GM23338 (cell line): ENCODE measurements at regions not wholly inside any gene's neighbourhood (a gene's known extent, or its start where the extent isn't known, plus 50 kb on each side); places are given as distances from the start of the nearest gene placed in this dataset.

ENCODE experiments used
- ATAC-seq: fragments of 200-7000 bp; cut with Tn5 transposase; 3 replicates; pipeline ENCODE4 v1.9.1; 2020
- DNase-seq: peaks from one replicate; pipeline ENCODE4 v3.0.0-alpha.2; 2015; ENCODE audit warnings: low spot score
- H2AFZ ChIP-seq: fragments of 200-600 bp; sonication (generic); 2 replicates; pipeline ENCODE4 v1.8.0; 2016; ENCODE audit warnings: antibody characterized with exemption, mild to moderate bottlenecking, moderate library complexity
- H3F3A ChIP-seq: fragments of 200-600 bp; sonication (generic); replicated peaks from 2 replicates; pipeline ENCODE4 v1.8.0; 2017; ENCODE audit warnings: antibody characterized with exemption, mixed run types, low read depth
- H3K27ac ChIP-seq: fragments of 200-600 bp; sonication (generic); 2 replicates; pipeline ENCODE4 v1.6.1; 2016; ENCODE audit warnings: low read depth
- H3K27me3 ChIP-seq: fragments of 200-600 bp; sonication (generic); 2 replicates; pipeline ENCODE4 v1.8.0; 2016; ENCODE audit warnings: mild to moderate bottlenecking, mixed run types, moderate library complexity; ENCODE audit not compliant: insufficient read depth
- H3K36me3 ChIP-seq: fragments of 200-600 bp; sonication (generic); 2 replicates; pipeline ENCODE4 v1.8.0; 2016; ENCODE audit warnings: mild to moderate bottlenecking; ENCODE audit not compliant: insufficient read depth
- H3K4me1 ChIP-seq: fragments of 200-600 bp; sonication (generic); 2 replicates; pipeline ENCODE4 v1.8.0; 2016; ENCODE audit warnings: mild to moderate bottlenecking, moderate library complexity; ENCODE audit not compliant: insufficient read depth
- H3K4me2 ChIP-seq: fragments of 200-600 bp; sonication (generic); 2 replicates; pipeline ENCODE4 v1.7.1; 2017; ENCODE audit warnings: mixed run types
- H3K4me3 ChIP-seq: fragments of 200-600 bp; sonication (generic); 2 replicates; pipeline ENCODE4 v1.6.1; 2016; ENCODE audit warnings: mixed run types
- H3K79me2 ChIP-seq: fragments of 200-600 bp; sonication (generic); replicated peaks from 2 replicates; pipeline ENCODE4 v1.8.0; 2017; ENCODE audit warnings: mild to moderate bottlenecking; ENCODE audit not compliant: insufficient read depth
- H3K9me2 ChIP-seq: fragments of 200-600 bp; sonication (generic); 2 replicates; pipeline ENCODE4 v1.8.0; 2017; ENCODE audit not compliant: insufficient read depth
- H4K20me1 ChIP-seq: fragments of 200-600 bp; sonication (generic); replicated peaks from 2 replicates; pipeline ENCODE4 v1.8.0; 2017; ENCODE audit warnings: mild to moderate bottlenecking; ENCODE audit not compliant: insufficient read depth
- H3K27ac Mint-ChIP-seq: 2 replicates; pipeline ENCODE4 v1.8.0; 2020; ENCODE audit warnings: inconsistent platforms, mild to moderate bottlenecking, moderate library complexity, mixed read lengths
- H3K27me3 Mint-ChIP-seq: 3 replicates; pipeline ENCODE4 v1.8.0; 2022; ENCODE audit warnings: low read depth, mild to moderate bottlenecking, moderate library complexity, mixed read lengths, inconsistent platforms; ENCODE audit not compliant: insufficient read depth, poor library complexity
- H3K36me3 Mint-ChIP-seq: 3 replicates; pipeline ENCODE4 v1.8.0; 2021; ENCODE audit warnings: low read depth, mild to moderate bottlenecking, inconsistent platforms, moderate library complexity, mixed read lengths
- H3K4me1 Mint-ChIP-seq: 3 replicates; pipeline ENCODE4 v1.8.0; 2020; ENCODE audit warnings: mild to moderate bottlenecking, inconsistent platforms, mixed read lengths
- H3K4me3 Mint-ChIP-seq: 3 replicates; pipeline ENCODE4 v1.8.0; 2021; ENCODE audit warnings: moderate library complexity, mild to moderate bottlenecking, inconsistent platforms, mixed read lengths
- H3K9me3 Mint-ChIP-seq: 3 replicates; pipeline ENCODE4 v1.8.0; 2020; ENCODE audit warnings: moderate library complexity, mild to moderate bottlenecking, inconsistent platforms, mixed read lengths
- CREB1 ChIP-seq: fragments of 250-450 bp; sonication (Bioruptor Pico); IDR thresholded peaks from 2 replicates; pipeline ENCODE4 v1.5.0; 2020; ENCODE audit warnings: low read depth, mild to moderate bottlenecking, moderate library complexity
- CTCF ChIP-seq, 2 experiments: fragments of 200-600 bp in 1 of 2; sonication (generic) in 1 of 2; conservative IDR thresholded peaks; 2 replicates each; pipeline versions ENCODE4 v1.5.1 to v1.6.1; 2016 to 2017; ENCODE audit warnings: antibody characterized with exemption in 2 of 2, low read depth in 2 of 2, mild to moderate bottlenecking in 2 of 2, moderate library complexity in 1 of 2
- EZH2 ChIP-seq: fragments of 200-600 bp; sonication (generic); IDR thresholded peaks from one replicate; pipeline ENCODE4 v1.8.0; 2017; ENCODE audit warnings: antibody characterized with exemption, mild to moderate bottlenecking, low read depth; ENCODE audit not compliant: unreplicated experiment
- EZH2phosphoT487 ChIP-seq: fragments of 200-600 bp; sonication (generic); IDR thresholded peaks from one replicate; pipeline ENCODE4 v1.8.1; 2018; ENCODE audit warnings: antibody characterized with exemption; ENCODE audit not compliant: unreplicated experiment
- STAT1 ChIP-seq: IDR thresholded peaks from one replicate; pipeline ENCODE4 v1.6.1; 2016; ENCODE audit warnings: antibody characterized with exemption; ENCODE audit not compliant: unreplicated experiment
- ZNF114 ChIP-seq: fragments of 250-450 bp; sonication (Bioruptor Pico); IDR thresholded peaks from 2 replicates; pipeline ENCODE4 v1.5.0; 2020; ENCODE audit warnings: mild to moderate bottlenecking, moderate library complexity
- ZNF331 ChIP-seq: fragments of 250-450 bp; sonication (Bioruptor Pico); IDR thresholded peaks from 2 replicates; pipeline ENCODE4 v1.5.0; 2020; ENCODE audit warnings: low read depth, mild to moderate bottlenecking, moderate library complexity
- TF ChIP-seq, protein P1 (sequence below): IDR thresholded peaks from one replicate; pipeline ENCODE4 v1.6.1; 2018; ENCODE audit warnings: antibody characterized with exemption; ENCODE audit not compliant: unreplicated experiment
- TF ChIP-seq, protein P2 (sequence below): IDR thresholded peaks from 2 replicates; pipeline ENCODE4 v1.6.1; 2016; ENCODE audit warnings: antibody characterized with exemption

- no peak for TF ChIP-seq CTCF (conservative IDR thresholded peaks at IDR 0.05; ENCODE audit: low read depth in 2 of 2)
- TF ChIP-seq, protein P1, sequence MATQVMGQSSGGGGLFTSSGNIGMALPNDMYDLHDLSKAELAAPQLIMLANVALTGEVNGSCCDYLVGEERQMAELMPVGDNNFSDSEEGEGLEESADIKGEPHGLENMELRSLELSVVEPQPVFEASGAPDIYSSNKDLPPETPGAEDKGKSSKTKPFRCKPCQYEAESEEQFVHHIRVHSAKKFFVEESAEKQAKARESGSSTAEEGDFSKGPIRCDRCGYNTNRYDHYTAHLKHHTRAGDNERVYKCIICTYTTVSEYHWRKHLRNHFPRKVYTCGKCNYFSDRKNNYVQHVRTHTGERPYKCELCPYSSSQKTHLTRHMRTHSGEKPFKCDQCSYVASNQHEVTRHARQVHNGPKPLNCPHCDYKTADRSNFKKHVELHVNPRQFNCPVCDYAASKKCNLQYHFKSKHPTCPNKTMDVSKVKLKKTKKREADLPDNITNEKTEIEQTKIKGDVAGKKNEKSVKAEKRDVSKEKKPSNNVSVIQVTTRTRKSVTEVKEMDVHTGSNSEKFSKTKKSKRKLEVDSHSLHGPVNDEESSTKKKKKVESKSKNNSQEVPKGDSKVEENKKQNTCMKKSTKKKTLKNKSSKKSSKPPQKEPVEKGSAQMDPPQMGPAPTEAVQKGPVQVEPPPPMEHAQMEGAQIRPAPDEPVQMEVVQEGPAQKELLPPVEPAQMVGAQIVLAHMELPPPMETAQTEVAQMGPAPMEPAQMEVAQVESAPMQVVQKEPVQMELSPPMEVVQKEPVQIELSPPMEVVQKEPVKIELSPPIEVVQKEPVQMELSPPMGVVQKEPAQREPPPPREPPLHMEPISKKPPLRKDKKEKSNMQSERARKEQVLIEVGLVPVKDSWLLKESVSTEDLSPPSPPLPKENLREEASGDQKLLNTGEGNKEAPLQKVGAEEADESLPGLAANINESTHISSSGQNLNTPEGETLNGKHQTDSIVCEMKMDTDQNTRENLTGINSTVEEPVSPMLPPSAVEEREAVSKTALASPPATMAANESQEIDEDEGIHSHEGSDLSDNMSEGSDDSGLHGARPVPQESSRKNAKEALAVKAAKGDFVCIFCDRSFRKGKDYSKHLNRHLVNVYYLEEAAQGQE, result no peak
- TF ChIP-seq, protein P2, sequence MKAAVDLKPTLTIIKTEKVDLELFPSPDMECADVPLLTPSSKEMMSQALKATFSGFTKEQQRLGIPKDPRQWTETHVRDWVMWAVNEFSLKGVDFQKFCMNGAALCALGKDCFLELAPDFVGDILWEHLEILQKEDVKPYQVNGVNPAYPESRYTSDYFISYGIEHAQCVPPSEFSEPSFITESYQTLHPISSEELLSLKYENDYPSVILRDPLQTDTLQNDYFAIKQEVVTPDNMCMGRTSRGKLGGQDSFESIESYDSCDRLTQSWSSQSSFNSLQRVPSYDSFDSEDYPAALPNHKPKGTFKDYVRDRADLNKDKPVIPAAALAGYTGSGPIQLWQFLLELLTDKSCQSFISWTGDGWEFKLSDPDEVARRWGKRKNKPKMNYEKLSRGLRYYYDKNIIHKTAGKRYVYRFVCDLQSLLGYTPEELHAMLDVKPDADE, result no peak
Measured at GRCh38 chr19:5230730-5231555, 109.7 kb downstream of the PTPRS start (continued).

GRCh38 chr19:5229778-5230335 lies 110.8 kb downstream of the PTPRS start:
- Mint-ChIP-seq H3K9me3 (no peaks in the 10 kb centered on the region; the same call in 2 of the 3 replicates), H3K36me3 (peaks cover 22% of the 10 kb centered on the region), H3K4me3 (peak overlapping the region; percentile 57), H3K27me3 (peaks cover 7% of the 10 kb centered on the region), H3K27ac (no peak overlapping the region), H3K4me1 (peaks cover 10% of the 10 kb centered on the region)
- H3K36me3 ChIP-seq, result peaks cover 5% of the 10 kb centered on the region; the same call in 1 of the 2 replicates
- no peak overlapping the region for H2AFZ ChIP-seq
- no peaks in the 10 kb centered on the region for H3K9me2 ChIP-seq
- no peak overlapping the region for H3K27ac ChIP-seq
- peaks cover 6% of the 10 kb centered on the region for H3K4me1 ChIP-seq
- H4K20me1 ChIP-seq, result peaks cover 4% of the 10 kb centered on the region
- H3K27me3 ChIP-seq, result no peaks in the 10 kb centered on the region
- DNase-seq (no peak), ATAC-seq (no peak)
- H3K4me2 ChIP-seq, result peak overlapping the region; percentile 71
- peaks cover 6% of the 10 kb centered on the region for H3F3A ChIP-seq
- H3K79me2 ChIP-seq, result no peaks in the 10 kb centered on the region
- H3K4me3 ChIP-seq, result peak overlapping the region; percentile 53
- TF ChIP-seq, protein P1, result no peak
- no peak for TF ChIP-seq ZNF114 (CRISPR knock-in tag)
- no peak for TF ChIP-seq EZH2
- no peak for TF ChIP-seq EZH2phosphoT487
- TF ChIP-seq ZNF331 (CRISPR knock-in tag), result no peak
- no peak for TF ChIP-seq STAT1
- no peak for TF ChIP-seq CREB1 (CRISPR knock-in tag)
